PC-3 (cell line): ENCODE measurements at regions not wholly inside any gene's neighbourhood (a gene's known extent, or its start where the extent isn't known, plus 50 kb on each side); places are given as distances from the start of the nearest gene placed in this dataset.

Experiments used
- ATAC-seq: fragments of 200-7000 bp; cut with Tn5 transposase; 2 replicates; pipeline ENCODE4 v1.9.1; 2020; ENCODE audit warnings: mild to moderate bottlenecking, moderate library complexity
- BruUV-seq: library from RNA; stranded (reverse); fragments of 400-500 nt; replicated peaks from 2 replicates; lab custom pipeline; 2021; lab: Mats Ljungman, UMichigan
- CTCF ChIA-PET: fragments of 300-600 bp; sonication (Branson Sonifier 250); formaldehyde crosslinking; loops from one replicate; lab custom pipeline; 2022; ENCODE audit warnings: antibody characterized with exemption; lab: Charles Lee
- POLR2A ChIA-PET: fragments of 300-600 bp; sonication (Branson Sonifier 250); formaldehyde crosslinking; loops from one replicate; lab custom pipeline; 2022; ENCODE audit warnings: antibody characterized with exemption; ENCODE audit not compliant: unreplicated experiment; lab: Charles Lee
- DNase-seq: peaks from one replicate; pipeline ENCODE4 v3.0.0-alpha.2; 2015
- H2AFZ ChIP-seq: fragments of 300-600 bp; sonication (generic); 2 replicates; pipeline ENCODE4 v1.6.0; 2016; ENCODE audit warnings: antibody characterized with exemption, low read length
- H3F3A ChIP-seq: fragments of 300-600 bp; sonication (generic); one replicate; pipeline ENCODE4 v1.6.0; 2017; ENCODE audit warnings: antibody characterized with exemption, low read length, control low read depth, mild to moderate bottlenecking; ENCODE audit not compliant: unreplicated experiment
- H3K27ac ChIP-seq: fragments of 300-600 bp; sonication (generic); 2 replicates; pipeline ENCODE4 v1.5.1; 2016; ENCODE audit warnings: mild to moderate bottlenecking, low read length
- H3K27me3 ChIP-seq: fragments of 300-600 bp; sonication (generic); 2 replicates; pipeline ENCODE4 v1.6.1; 2016; ENCODE audit warnings: low read length, mixed read lengths
- H3K36me3 ChIP-seq: fragments of 300-600 bp; sonication (generic); 2 replicates; pipeline ENCODE4 v1.6.1; 2016; ENCODE audit warnings: low read depth, mixed run types, low read length, mixed read lengths
- H3K4me1 ChIP-seq: fragments of 300-600 bp; sonication (generic); 2 replicates; pipeline ENCODE4 v1.5.1; 2016; ENCODE audit warnings: low read length; ENCODE audit not compliant: insufficient read depth
- H3K4me2 ChIP-seq: fragments of 300-600 bp; sonication (generic); 2 replicates; pipeline ENCODE4 v1.6.0; 2016; ENCODE audit warnings: low read length
- H3K4me3 ChIP-seq: fragments of 300-600 bp; sonication (generic); 2 replicates; pipeline ENCODE4 v1.5.1; 2016; ENCODE audit warnings: mild to moderate bottlenecking, low read length, mixed read lengths
- H3K79me2 ChIP-seq: fragments of 300-600 bp; sonication (generic); 2 replicates; pipeline ENCODE4 v1.6.1; 2017; ENCODE audit warnings: low read length, mixed read lengths
- H3K9ac ChIP-seq: fragments of 300-600 bp; sonication (generic); 2 replicates; pipeline ENCODE4 v1.6.0; 2016; ENCODE audit warnings: mild to moderate bottlenecking, low read length
- H3K9me2 ChIP-seq: fragments of 300-600 bp; sonication (generic); replicated peaks from 2 replicates; pipeline ENCODE4 v1.6.1; 2016; ENCODE audit warnings: mixed run types, low read length, mixed read lengths
- H3K9me3 ChIP-seq: fragments of 300-600 bp; sonication (generic); 2 replicates; pipeline ENCODE4 v1.6.1; 2016; ENCODE audit warnings: low read length, mixed read lengths
- H4K20me1 ChIP-seq: fragments of 300-600 bp; sonication (generic); 2 replicates; pipeline ENCODE4 v1.6.1; 2016; ENCODE audit warnings: low read length, mixed read lengths
- EZH2 ChIP-seq: fragments of 300-600 bp; sonication (generic); IDR thresholded peaks from one replicate; pipeline ENCODE4 v1.6.1; 2017; ENCODE audit warnings: antibody characterized with exemption, mild to moderate bottlenecking, low read length; ENCODE audit not compliant: unreplicated experiment
- EZH2phosphoT487 ChIP-seq: fragments of 300-600 bp; sonication (generic); IDR thresholded peaks from 2 replicates; pipeline ENCODE4 v1.6.1; 2018; ENCODE audit warnings: mild to moderate bottlenecking, antibody characterized with exemption, low read length, borderline replicate concordance
- intact Hi-C: fragments of 100-400 bp; cut with micrococcal nuclease; formaldehyde crosslinking; loops from 2 replicates; pipeline ENCODE4 v1.9.0; 2023
- TF ChIP-seq, protein P1 (sequence below): fragments of 300-600 bp; sonication (generic); conservative IDR thresholded peaks from 2 replicates; pipeline ENCODE4 v1.5.1; 2017; ENCODE audit warnings: antibody characterized with exemption, low read depth, mild to moderate bottlenecking, low read length

DNA sequence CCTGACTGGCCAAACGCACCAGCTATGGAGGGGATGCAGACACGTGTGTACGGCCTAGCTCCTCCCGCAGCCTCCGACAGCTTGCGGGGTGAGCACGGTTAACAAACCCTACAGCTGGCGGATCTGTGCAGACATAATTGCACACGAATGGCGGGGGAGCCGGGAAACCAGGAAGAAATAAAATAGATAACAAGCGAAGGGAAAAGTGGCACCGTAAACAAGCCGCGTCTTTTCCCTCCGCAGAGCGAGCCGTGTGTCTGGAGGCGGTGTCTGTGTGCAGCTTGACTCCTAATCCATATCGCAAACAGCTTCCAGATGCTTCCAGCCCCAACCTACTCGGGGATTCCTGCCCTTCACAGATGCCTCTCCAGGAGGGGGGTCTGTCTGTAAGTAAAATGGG lies 853.1 kb upstream of the SALL3 start:
- Histone ChIP-seq H3K36me3 (no peaks in the 10 kb centered on the region), H3K9me3 (no peaks in the 10 kb centered on the region), H3K4me3 (no peak overlapping the region), H3K4me1 (no peaks in the 10 kb centered on the region), H3K9ac (no peak overlapping the region), H3F3A (no peaks in the 10 kb centered on the region), H3K4me2 (no peak overlapping the region), H2AFZ (no peak overlapping the region), H3K9me2 (no peaks in the 10 kb centered on the region), H3K79me2 (no peaks in the 10 kb centered on the region), H4K20me1 (no peaks in the 10 kb centered on the region), H3K27me3 (peaks cover 63% of the 10 kb centered on the region), H3K27ac (no peak overlapping the region)
- no peak for DNase-seq
- ChIA-PET POLR2A (no interaction called here), CTCF (no interaction called here)
- intact Hi-C loops, result no loop called here
- no TSS peak for BruUV-seq
- TF ChIP-seq EZH2 (no peak), EZH2phosphoT487 (no peak)
- TF ChIP-seq, protein P1, sequence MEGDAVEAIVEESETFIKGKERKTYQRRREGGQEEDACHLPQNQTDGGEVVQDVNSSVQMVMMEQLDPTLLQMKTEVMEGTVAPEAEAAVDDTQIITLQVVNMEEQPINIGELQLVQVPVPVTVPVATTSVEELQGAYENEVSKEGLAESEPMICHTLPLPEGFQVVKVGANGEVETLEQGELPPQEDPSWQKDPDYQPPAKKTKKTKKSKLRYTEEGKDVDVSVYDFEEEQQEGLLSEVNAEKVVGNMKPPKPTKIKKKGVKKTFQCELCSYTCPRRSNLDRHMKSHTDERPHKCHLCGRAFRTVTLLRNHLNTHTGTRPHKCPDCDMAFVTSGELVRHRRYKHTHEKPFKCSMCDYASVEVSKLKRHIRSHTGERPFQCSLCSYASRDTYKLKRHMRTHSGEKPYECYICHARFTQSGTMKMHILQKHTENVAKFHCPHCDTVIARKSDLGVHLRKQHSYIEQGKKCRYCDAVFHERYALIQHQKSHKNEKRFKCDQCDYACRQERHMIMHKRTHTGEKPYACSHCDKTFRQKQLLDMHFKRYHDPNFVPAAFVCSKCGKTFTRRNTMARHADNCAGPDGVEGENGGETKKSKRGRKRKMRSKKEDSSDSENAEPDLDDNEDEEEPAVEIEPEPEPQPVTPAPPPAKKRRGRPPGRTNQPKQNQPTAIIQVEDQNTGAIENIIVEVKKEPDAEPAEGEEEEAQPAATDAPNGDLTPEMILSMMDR, result no peak
- ATAC-seq, result no peak

DNA sequence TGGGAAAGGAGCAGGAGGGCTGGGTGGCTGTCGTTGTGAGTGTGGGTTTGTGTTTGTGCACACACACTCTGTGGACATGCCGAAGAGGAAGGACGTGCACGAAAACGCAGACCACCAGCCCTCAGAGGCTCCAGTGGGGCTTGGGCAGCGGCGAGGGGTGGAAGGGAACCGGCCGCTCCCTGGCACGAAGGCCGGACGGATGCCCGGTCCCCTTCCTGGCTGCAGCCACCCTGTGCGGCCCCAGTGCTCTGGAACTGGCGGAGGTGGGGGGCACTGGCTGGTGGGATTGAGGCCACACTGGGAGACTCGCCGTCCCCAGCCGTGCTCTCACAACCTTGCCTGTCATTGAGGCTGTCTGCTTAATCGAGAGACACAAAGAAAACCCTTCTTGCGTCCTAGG lies 852.6 kb upstream of the SALL3 start:
- POLR2A ChIA-PET, result no interaction called here
- H3K9me3 ChIP-seq, result no peaks in the 10 kb centered on the region
- H3K4me3 ChIP-seq, result no peak overlapping the region

DNA sequence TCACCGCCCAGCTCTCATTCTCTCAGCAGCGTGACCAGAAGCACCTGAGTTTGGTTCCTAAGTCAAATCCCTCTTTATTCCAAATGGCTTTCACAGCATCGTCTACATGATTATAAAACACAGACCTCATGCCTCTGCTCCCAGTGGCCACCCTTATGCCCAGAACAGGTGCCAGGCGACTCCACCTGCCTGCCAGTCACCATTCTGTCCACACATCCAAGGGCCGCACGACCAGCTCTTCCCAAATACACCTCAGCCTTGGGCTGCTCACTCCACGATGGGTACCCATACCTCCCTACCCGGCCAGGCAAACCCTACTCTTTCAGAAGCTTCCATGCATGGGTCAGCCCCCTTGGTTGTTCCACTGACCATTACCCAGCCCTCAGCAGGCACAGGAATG lies 851.6 kb upstream of the SALL3 start:
- Histone ChIP-seq H3K9me2 (no peaks in the 10 kb centered on the region), H3K9ac (no peak overlapping the region), H3K9me3 (no peaks in the 10 kb centered on the region), H3K4me3 (no peak overlapping the region), H3F3A (no peaks in the 10 kb centered on the region), H2AFZ (no peak overlapping the region), H3K27ac (no peak overlapping the region), H3K36me3 (no peaks in the 10 kb centered on the region), H3K79me2 (no peaks in the 10 kb centered on the region), H3K27me3 (peaks cover 62% of the 10 kb centered on the region), H3K4me1 (no peaks in the 10 kb centered on the region), H3K4me2 (no peak overlapping the region), H4K20me1 (no peaks in the 10 kb centered on the region)
- POLR2A ChIA-PET, result no interaction called here
- ATAC-seq (no peak), DNase-seq (no peak)
- CTCF ChIA-PET, result no interaction called here
- no TSS peak for BruUV-seq
- intact Hi-C loops, result no loop called here
- TF ChIP-seq, protein P1, result no peak
- TF ChIP-seq EZH2phosphoT487, result no peak
- no peak for TF ChIP-seq EZH2

More for the DNA sequence above, 852.6 kb upstream of the SALL3 start:
- no peaks in the 10 kb centered on the region for H3K4me1 ChIP-seq
- H4K20me1 ChIP-seq, result no peaks in the 10 kb centered on the region
- no peak overlapping the region for H3K9ac ChIP-seq
- DNase-seq (no peak), ATAC-seq (no peak)
- H3K27ac ChIP-seq, result no peak overlapping the region
- H3F3A ChIP-seq, result no peaks in the 10 kb centered on the region
- intact Hi-C loops, result no loop called here
- BruUV-seq, result no TSS peak
- no peak overlapping the region for H2AFZ ChIP-seq
- TF ChIP-seq, protein P1, result no peak
- no peak for TF ChIP-seq EZH2
- TF ChIP-seq EZH2phosphoT487, result no peak
- CTCF ChIA-PET, result no interaction called here
- H3K36me3 ChIP-seq, result no peaks in the 10 kb centered on the region
- no peak overlapping the region for H3K4me2 ChIP-seq
- H3K9me2 ChIP-seq, result no peaks in the 10 kb centered on the region
- H3K79me2 ChIP-seq, result no peaks in the 10 kb centered on the region
- H3K27me3 ChIP-seq, result peaks cover 63% of the 10 kb centered on the region
